ENCODE measurements at regions not wholly inside any gene's neighbourhood (a gene's known extent, or its start where the extent isn't known, plus 50 kb on each side); places are given as distances from the start of the nearest gene placed in this dataset.

GRCh38 chr5:66450237-66450636, 146.0 kb upstream of the MAST4 start:
- DNase-seq (ENCODE audit: low read depth in 1 of 2, low spot score in 1 of 2), result no peak
- Histone ChIP-seq H3K27ac (no peak overlapping the region), H3K4me3 (no peak overlapping the region), H3K36me3 (no peaks in the 10 kb centered on the region), H3K27me3 (no peaks in the 10 kb centered on the region), H3K9me3 (ENCODE audit: low read depth) (no peaks in the 10 kb centered on the region), H3K4me1 (ENCODE audit: low read depth) (no peaks in the 10 kb centered on the region)
- TF ChIP-seq CTCF (IDR thresholded peaks at IDR 0.05; ENCODE audit: low read depth, low read length), result no peak

GRCh38 chr5:66450988-66451387, 145.2 kb upstream of the MAST4 start:
- no peak for TF ChIP-seq CTCF (IDR thresholded peaks at IDR 0.05; ENCODE audit: low read depth, low read length)
- Histone ChIP-seq H3K36me3 (no peaks in the 10 kb centered on the region), H3K4me3 (no peak overlapping the region), H3K27ac (no peak overlapping the region), H3K9me3 (ENCODE audit: low read depth) (no peaks in the 10 kb centered on the region), H3K4me1 (ENCODE audit: low read depth) (no peaks in the 10 kb centered on the region), H3K27me3 (no peaks in the 10 kb centered on the region)
- DNase-seq (ENCODE audit: low read depth in 1 of 2, low spot score in 1 of 2), result no peak

- H3K4me3 ChIP-seq, result no peak overlapping the region
- no peaks in the 10 kb centered on the region for H3K36me3 ChIP-seq
- DNase-seq (ENCODE audit: low read depth in 1 of 2, low spot score in 1 of 2), result no peak
- H3K27ac ChIP-seq, result no peak overlapping the region
- TF ChIP-seq CTCF (IDR thresholded peaks at IDR 0.05; ENCODE audit: low read depth, low read length), result no peak
- no peaks in the 10 kb centered on the region for H3K4me1 ChIP-seq (ENCODE audit: low read depth)
- no peaks in the 10 kb centered on the region for H3K9me3 ChIP-seq (ENCODE audit: low read depth)
- no peaks in the 10 kb centered on the region for H3K27me3 ChIP-seq
Observed at GRCh38 chr5:66452109-66452508, 144.1 kb upstream of the MAST4 start.

- no peaks in the 10 kb centered on the region for H3K27me3 ChIP-seq
- H3K4me1 ChIP-seq (ENCODE audit: low read depth), result no peaks in the 10 kb centered on the region
- no peak overlapping the region for H3K4me3 ChIP-seq
- no peaks in the 10 kb centered on the region for H3K9me3 ChIP-seq (ENCODE audit: low read depth)
- H3K27ac ChIP-seq, result no peak overlapping the region
- no peaks in the 10 kb centered on the region for H3K36me3 ChIP-seq
- peak in 1 of 2 donors; percentile 84 for DNase-seq (ENCODE audit: low read depth in 1 of 2, low spot score in 1 of 2)
- no peak for TF ChIP-seq CTCF (IDR thresholded peaks at IDR 0.05; ENCODE audit: low read depth, low read length)
Observed at GRCh38 chr5:66454186-66455078, 141.8 kb upstream of the MAST4 start.

- no peak for DNase-seq (ENCODE audit: low read depth in 1 of 2, low spot score in 1 of 2)
- H3K4me1 ChIP-seq (ENCODE audit: low read depth), result no peaks in the 10 kb centered on the region
- no peak overlapping the region for H3K4me3 ChIP-seq
Observed at GRCh38 chr5:66459728-66460127, 136.5 kb upstream of the MAST4 start.

More at GRCh38 chr5:66459728-66460127, 136.5 kb upstream of the MAST4 start:
- TF ChIP-seq CTCF (IDR thresholded peaks at IDR 0.05; ENCODE audit: low read depth, low read length), result no peak
- no peak overlapping the region for H3K27ac ChIP-seq
- no peaks in the 10 kb centered on the region for H3K36me3 ChIP-seq
- H3K9me3 ChIP-seq (ENCODE audit: low read depth), result no peaks in the 10 kb centered on the region
- no peaks in the 10 kb centered on the region for H3K27me3 ChIP-seq

All from cardiac muscle cell (in vitro differentiated cells and primary cell).